OCI-LY1 (cell line): ENCODE measurements at regions not wholly inside any gene's neighbourhood (a gene's known extent, or its start where the extent isn't known, plus 50 kb on each side); places are given as distances from the start of the nearest gene placed in this dataset.

Experiments
- H2AFZ ChIP-seq: fragments of 200-600 bp; sonication (generic), shearing (Covaris generic); 2 replicates; pipeline ENCODE4 v1.6.0; 2014; ENCODE audit warnings: antibody characterized with exemption, mild to moderate bottlenecking, low read length
- H3F3A ChIP-seq: fragments of 200-600 bp; sonication (generic), shearing (Covaris generic); 2 replicates; pipeline ENCODE4 v1.6.0; 2014; ENCODE audit warnings: mild to moderate bottlenecking, antibody characterized with exemption, low read length, moderate library complexity; ENCODE audit not compliant: insufficient read depth
- H3K27ac ChIP-seq: fragments of 200-600 bp; sonication (generic); 2 replicates; pipeline ENCODE4 v1.5.1; 2014; ENCODE audit warnings: low read length, mixed run types, mild to moderate bottlenecking, low read depth; ENCODE audit not compliant: poor library complexity, severe bottlenecking
- H3K27me3 ChIP-seq: fragments of 200-600 bp; sonication (generic); 2 replicates; pipeline ENCODE4 v1.6.0; 2014; ENCODE audit warnings: antibody characterized with exemption, mild to moderate bottlenecking, low read length, moderate library complexity; ENCODE audit not compliant: insufficient read depth
- H3K36me3 ChIP-seq: fragments of 200-600 bp; sonication (generic); 2 replicates; pipeline ENCODE4 v1.6.1; 2014; ENCODE audit warnings: mild to moderate bottlenecking, antibody characterized with exemption, low read length, moderate library complexity, mixed read lengths; ENCODE audit not compliant: insufficient read depth
- H3K4me1 ChIP-seq: fragments of 200-600 bp; sonication (generic); 2 replicates; pipeline ENCODE4 v1.5.1; 2014; ENCODE audit warnings: mild to moderate bottlenecking, low read length, moderate library complexity; ENCODE audit not compliant: insufficient read depth, severe bottlenecking
- H3K4me2 ChIP-seq: fragments of 200-600 bp; sonication (generic), shearing (Covaris generic); 2 replicates; pipeline ENCODE4 v1.6.1; 2014; ENCODE audit warnings: low read length
- H3K4me3 ChIP-seq: fragments of 200-600 bp; sonication (generic); 2 replicates; pipeline ENCODE4 v1.5.1; 2014; ENCODE audit warnings: low read length, low read depth, mild to moderate bottlenecking, mixed read lengths; ENCODE audit not compliant: poor library complexity, severe bottlenecking
- H3K79me2 ChIP-seq: fragments of 200-600 bp; shearing (Covaris generic); 2 replicates; pipeline ENCODE4 v1.6.1; 2016; ENCODE audit warnings: mixed run types, low read length, mixed read lengths; ENCODE audit not compliant: insufficient read depth
- H3K9ac ChIP-seq: fragments of 200-600 bp; sonication (generic), shearing (Covaris generic); 2 replicates; pipeline ENCODE4 v1.6.1; 2014; ENCODE audit warnings: mild to moderate bottlenecking, low read length, mixed read lengths
- H3K9me2 ChIP-seq: fragments of 200-600 bp; sonication (generic), shearing (Covaris generic); 2 replicates; pipeline ENCODE4 v1.6.1; 2014; ENCODE audit warnings: low read depth, mild to moderate bottlenecking, low read length, mixed read lengths
- H3K9me3 ChIP-seq: fragments of 200-600 bp; shearing (Covaris generic); 2 replicates; pipeline ENCODE4 v1.6.1; 2014; ENCODE audit warnings: low read length, mixed read lengths
- H4K20me1 ChIP-seq: fragments of 200-600 bp; sonication (generic), shearing (Covaris generic); 2 replicates; pipeline ENCODE4 v1.6.0; 2016; ENCODE audit warnings: mild to moderate bottlenecking, low read length; ENCODE audit not compliant: insufficient read depth
- CTCF ChIP-seq: fragments of 200-600 bp; sonication (generic), shearing (Covaris generic); IDR thresholded peaks from 2 replicates; pipeline ENCODE4 v1.5.1; 2017; ENCODE audit warnings: mild to moderate bottlenecking, antibody characterized with exemption, low read length, moderate library complexity, mixed read lengths
- EZH2 ChIP-seq: fragments of 200-600 bp; sonication (generic), shearing (Covaris generic); IDR thresholded peaks from 2 replicates; pipeline ENCODE4 v1.8.0; 2017; ENCODE audit warnings: borderline replicate concordance, mixed run types, mild to moderate bottlenecking, antibody characterized with exemption, low read length, moderate library complexity, mixed read lengths

- Histone ChIP-seq H3K4me2 (no peak overlapping the region), H2AFZ (no peak overlapping the region), H3F3A (no peaks in the 10 kb centered on the region), H3K79me2 (no peaks in the 10 kb centered on the region), H3K27ac (no peak overlapping the region), H3K4me1 (no peaks in the 10 kb centered on the region), H3K27me3 (no peaks in the 10 kb centered on the region), H3K9ac (no peak overlapping the region), H3K36me3 (no peaks in the 10 kb centered on the region), H3K9me3 (no peaks in the 10 kb centered on the region), H3K9me2 (no peaks in the 10 kb centered on the region), H4K20me1 (no peaks in the 10 kb centered on the region), H3K4me3 (no peak overlapping the region)
- TF ChIP-seq EZH2 (no peak), CTCF (no peak)
Measured at GRCh38 chr10:56082169-56082568, 278.9 kb downstream of the ZWINT start.

GRCh38 chr10:56068473-56069263 is 292.4 kb downstream of the ZWINT start:
- Histone ChIP-seq H3K27me3 (no peaks in the 10 kb centered on the region), H3K27ac (no peak overlapping the region), H3K4me1 (no peaks in the 10 kb centered on the region), H3K36me3 (no peaks in the 10 kb centered on the region), H3K9me3 (no peaks in the 10 kb centered on the region), H3K4me3 (no peak overlapping the region), H3K79me2 (no peaks in the 10 kb centered on the region), H3K9ac (no peak overlapping the region), H3F3A (no peaks in the 10 kb centered on the region), H2AFZ (no peak overlapping the region), H3K9me2 (no peaks in the 10 kb centered on the region), H3K4me2 (no peak overlapping the region), H4K20me1 (no peaks in the 10 kb centered on the region)
- TF ChIP-seq CTCF, result no peak
- TF ChIP-seq EZH2, result no peak

- TF ChIP-seq CTCF, result no peak
- TF ChIP-seq EZH2, result no peak
- Histone ChIP-seq H3K79me2 (no peaks in the 10 kb centered on the region), H3K9me2 (no peaks in the 10 kb centered on the region), H2AFZ (no peak overlapping the region), H3K4me2 (no peak overlapping the region), H3K4me3 (no peak overlapping the region), H3K36me3 (no peaks in the 10 kb centered on the region), H3F3A (no peaks in the 10 kb centered on the region), H3K9ac (no peak overlapping the region), H3K4me1 (no peaks in the 10 kb centered on the region), H4K20me1 (no peaks in the 10 kb centered on the region), H3K27me3 (no peaks in the 10 kb centered on the region), H3K9me3 (no peaks in the 10 kb centered on the region), H3K27ac (no peak overlapping the region)
Measured at GRCh38 chr10:56068040-56068439, 293.0 kb downstream of the ZWINT start.
